NCI-H510A treated with DMSO at 0.1 percent for 48 hours (cell line): ENCODE measurements at regions not wholly inside any gene's neighbourhood (a gene's known extent, or its start where the extent isn't known, plus 50 kb on each side); places are given as distances from the start of the nearest gene placed in this dataset.

Experiments
- DNase-seq: peaks from one replicate; lab custom pipeline; 2025; lab: John Stamatoyannopoulos, UW

- no peak for DNase-seq
These were observed 341.4 kb downstream of the GALR1 start for GRCh38 chr18:77590943-77591515.

- no peak for DNase-seq
These were observed 348.1 kb downstream of the GALR1 start for GRCh38 chr18:77597726-77598125.

GRCh38 chr18:77600674-77601073, 351.0 kb downstream of the GALR1 start:
- DNase-seq, result no peak

- DNase-seq, result no peak
These were observed 351.9 kb downstream of the GALR1 start for GRCh38 chr18:77601567-77601966.

GRCh38 chr18:77607087-77607486, 357.4 kb downstream of the GALR1 start:
- no peak for DNase-seq

- no peak for DNase-seq
These were observed 359.2 kb downstream of the GALR1 start for GRCh38 chr18:77608807-77609206.

- DNase-seq, result no peak
These were observed 368.0 kb downstream of the GALR1 start for GRCh38 chr18:77617694-77618093.

GRCh38 chr18:77619525-77619924, 369.9 kb downstream of the GALR1 start:
- DNase-seq, result no peak

- DNase-seq, result no peak
These were observed 372.5 kb downstream of the GALR1 start for GRCh38 chr18:77622009-77622692.

GRCh38 chr18:77632758-77633157, 383.1 kb downstream of the GALR1 start:
- DNase-seq, result no peak

- no peak for DNase-seq
These were observed 384.8 kb downstream of the GALR1 start for GRCh38 chr18:77634494-77634893.

GRCh38 chr18:77635451-77635850, 385.8 kb downstream of the GALR1 start:
- DNase-seq, result no peak

GRCh38 chr18:77635858-77636257, 386.2 kb downstream of the GALR1 start:
- DNase-seq, result no peak

- DNase-seq, result no peak
These were observed 395.7 kb downstream of the GALR1 start for GRCh38 chr18:77645170-77645872.

GRCh38 chr18:77647472-77647871, 397.8 kb downstream of the GALR1 start:
- no peak for DNase-seq

GRCh38 chr18:77648411-77648810, 398.8 kb downstream of the GALR1 start:
- no peak for DNase-seq

GRCh38 chr18:77650799-77651385, 401.2 kb downstream of the GALR1 start:
- peak; percentile 93 for DNase-seq

GRCh38 chr18:77651441-77651840, 401.8 kb downstream of the GALR1 start:
- no peak for DNase-seq

GRCh38 chr18:77653792-77654191, 404.1 kb downstream of the GALR1 start:
- no peak for DNase-seq

- DNase-seq, result no peak
These were observed 404.7 kb downstream of the GALR1 start for GRCh38 chr18:77654302-77654701.

- no peak for DNase-seq
These were observed 408.1 kb downstream of the GALR1 start for GRCh38 chr18:77657651-77658298.

- no peak for DNase-seq
These were observed 408.6 kb downstream of the GALR1 start for GRCh38 chr18:77658299-77658662.
